GM12872 (cell line): ENCODE measurements at regions not wholly inside any gene's neighbourhood (a gene's known extent, or its start where the extent isn't known, plus 50 kb on each side); places are given as distances from the start of the nearest gene placed in this dataset.

ENCODE experiments used
- CTCF ChIP-seq: IDR thresholded peaks from 3 replicates; pipeline ENCODE4 v1.5.1; 2011; ENCODE audit warnings: low read depth, mild to moderate bottlenecking, low read length, moderate library complexity; ENCODE audit not compliant: insufficient read depth

GRCh38 chr11:30174265-30175020, 56.4 kb upstream of the FSHB start:
- TF ChIP-seq CTCF, result no peak
